GM13977 (cell line): ENCODE measurements at regions not wholly inside any gene's neighbourhood (a gene's known extent, or its start where the extent isn't known, plus 50 kb on each side); places are given as distances from the start of the nearest gene placed in this dataset.
"Not testable (repeated sequence)": the region's sequence is repeated elsewhere in the genome, so short reads cannot be mapped to it uniquely, and the experiment has no call there.

ENCODE experiments used
- DNase-seq: peaks from one replicate; pipeline ENCODE4 v3.0.0; 2012; ENCODE audit warnings: low spot score
- in situ Hi-C: fragments of 300-500 bp; cut with MboI; formaldehyde crosslinking; loops from one replicate; pipeline ENCODE4 v1.12.0; 2022; ENCODE audit warnings: low sequenced_read_pairs, low pct_unique_long_range_greater_than_20kb, mixed read lengths, inconsistent platforms; ENCODE audit not compliant: unreplicated experiment
- TF ChIP-seq, protein P1 (sequence below): IDR thresholded peaks from 2 replicates; pipeline ENCODE4 v1.5.1; 2012; ENCODE audit warnings: mild to moderate bottlenecking, control low read depth; ENCODE audit not compliant: insufficient read depth; ENCODE audit errors: extremely low read depth, missing control alignments

DNA sequence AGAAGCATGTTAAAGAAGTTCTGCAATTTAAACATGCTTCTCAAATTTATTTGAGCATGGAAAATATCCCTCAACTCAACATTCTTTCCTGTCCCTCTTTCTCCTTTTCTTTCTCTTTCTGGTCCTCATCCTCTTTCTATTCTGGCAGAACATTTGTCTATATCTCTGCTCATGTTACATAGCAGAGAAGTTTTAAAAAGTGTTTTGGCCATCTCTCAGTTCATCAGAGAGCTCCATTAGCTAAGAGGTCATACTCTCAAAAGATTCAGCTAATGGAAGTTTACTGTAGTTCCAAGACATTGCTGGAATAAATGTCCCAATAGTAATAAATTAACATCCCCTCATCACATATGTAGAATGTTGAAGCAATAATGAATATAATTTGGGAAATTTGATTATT, 53.5 kb downstream of the XCL2 start:
- TF ChIP-seq, protein P1, sequence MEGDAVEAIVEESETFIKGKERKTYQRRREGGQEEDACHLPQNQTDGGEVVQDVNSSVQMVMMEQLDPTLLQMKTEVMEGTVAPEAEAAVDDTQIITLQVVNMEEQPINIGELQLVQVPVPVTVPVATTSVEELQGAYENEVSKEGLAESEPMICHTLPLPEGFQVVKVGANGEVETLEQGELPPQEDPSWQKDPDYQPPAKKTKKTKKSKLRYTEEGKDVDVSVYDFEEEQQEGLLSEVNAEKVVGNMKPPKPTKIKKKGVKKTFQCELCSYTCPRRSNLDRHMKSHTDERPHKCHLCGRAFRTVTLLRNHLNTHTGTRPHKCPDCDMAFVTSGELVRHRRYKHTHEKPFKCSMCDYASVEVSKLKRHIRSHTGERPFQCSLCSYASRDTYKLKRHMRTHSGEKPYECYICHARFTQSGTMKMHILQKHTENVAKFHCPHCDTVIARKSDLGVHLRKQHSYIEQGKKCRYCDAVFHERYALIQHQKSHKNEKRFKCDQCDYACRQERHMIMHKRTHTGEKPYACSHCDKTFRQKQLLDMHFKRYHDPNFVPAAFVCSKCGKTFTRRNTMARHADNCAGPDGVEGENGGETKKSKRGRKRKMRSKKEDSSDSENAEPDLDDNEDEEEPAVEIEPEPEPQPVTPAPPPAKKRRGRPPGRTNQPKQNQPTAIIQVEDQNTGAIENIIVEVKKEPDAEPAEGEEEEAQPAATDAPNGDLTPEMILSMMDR, result no peak
- in situ Hi-C loops, result no loop called here
- DNase-seq, result no peak

DNA sequence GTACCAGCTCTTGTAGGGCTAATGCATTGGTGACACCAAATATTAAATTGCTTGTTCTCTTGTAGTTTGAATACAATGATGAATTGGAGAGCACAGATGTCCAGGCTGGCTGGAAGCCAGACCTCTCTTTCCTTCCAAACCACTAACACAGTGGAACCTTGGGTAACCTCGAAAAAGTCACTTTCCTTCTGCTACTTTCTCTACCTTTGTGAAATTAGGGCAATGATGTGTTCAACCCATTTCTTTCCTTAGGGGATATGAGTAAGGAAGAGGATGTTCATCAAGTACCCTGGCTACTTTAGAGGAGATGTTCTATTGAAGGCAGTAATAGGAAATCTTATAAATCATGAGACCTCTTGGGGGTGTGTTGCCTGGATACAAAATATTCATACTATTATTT, 55.7 kb downstream of the XCL2 start:
- TF ChIP-seq, protein P1, result no peak
- no peak for DNase-seq
- in situ Hi-C loops, result no loop called here

DNA sequence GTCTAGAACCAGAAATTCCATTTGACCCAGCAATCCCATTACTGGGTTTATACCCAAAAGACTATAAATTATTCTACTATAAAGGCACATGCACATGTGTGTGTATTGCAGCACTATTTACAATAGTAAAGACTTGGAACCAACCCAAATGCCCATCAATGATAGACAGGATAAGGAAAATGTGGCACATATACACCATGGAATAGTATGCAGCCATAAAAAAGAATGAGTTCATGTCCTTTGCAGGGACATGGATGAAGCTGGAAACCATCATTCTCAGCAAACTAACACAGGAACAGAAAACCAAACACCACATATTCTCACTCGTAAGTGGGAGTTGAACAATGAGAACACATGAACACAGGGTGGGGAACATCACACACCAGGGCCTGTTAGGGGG, 57.0 kb downstream of the XCL2 start:
- DNase-seq, in situ Hi-C loops: not testable (repeated sequence)

DNA sequence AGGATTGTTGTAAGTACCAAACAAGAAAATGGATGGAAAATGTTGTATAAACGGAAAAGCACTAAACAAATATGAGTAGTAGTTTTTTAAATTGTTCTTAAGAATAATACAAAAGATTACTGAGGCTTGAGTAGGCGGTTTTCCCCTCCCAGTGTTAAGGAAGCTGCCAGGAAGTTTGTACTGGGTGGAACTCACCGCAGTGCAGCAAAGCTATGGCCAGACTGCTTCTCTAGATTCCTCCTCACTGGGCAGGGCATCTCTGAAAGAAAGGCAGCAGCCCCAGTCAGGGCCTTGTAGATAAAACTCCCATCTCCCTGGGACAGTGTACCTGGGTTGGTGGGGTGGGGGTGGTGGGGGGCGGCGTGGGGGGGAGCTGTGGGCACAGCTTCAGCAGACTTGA, 58.7 kb downstream of the XCL2 start:
- TF ChIP-seq, protein P1, result no peak
- in situ Hi-C loops, result no loop called here
- no peak for DNase-seq

DNA sequence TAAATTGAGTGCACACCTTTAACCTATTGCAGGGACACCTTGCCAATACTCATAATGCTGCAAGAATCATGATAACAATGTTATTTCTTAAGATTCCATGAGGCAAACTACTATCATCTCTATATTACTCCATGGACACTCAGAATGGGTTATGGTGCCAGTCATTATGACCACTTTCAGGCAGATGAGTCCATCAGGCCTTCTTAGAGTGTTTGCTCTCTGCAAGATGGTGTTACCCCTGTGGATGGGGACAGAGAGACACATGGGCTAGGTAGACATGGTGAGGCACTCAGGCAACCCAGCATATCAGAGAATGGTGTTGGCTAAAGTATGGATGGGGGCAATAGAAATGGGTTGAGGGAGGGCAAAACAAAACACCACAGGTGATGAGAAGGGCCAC, 59.7 kb downstream of the XCL2 start:
- TF ChIP-seq, protein P1, result no peak
- in situ Hi-C loops, result no loop called here
- DNase-seq, result no peak

DNA sequence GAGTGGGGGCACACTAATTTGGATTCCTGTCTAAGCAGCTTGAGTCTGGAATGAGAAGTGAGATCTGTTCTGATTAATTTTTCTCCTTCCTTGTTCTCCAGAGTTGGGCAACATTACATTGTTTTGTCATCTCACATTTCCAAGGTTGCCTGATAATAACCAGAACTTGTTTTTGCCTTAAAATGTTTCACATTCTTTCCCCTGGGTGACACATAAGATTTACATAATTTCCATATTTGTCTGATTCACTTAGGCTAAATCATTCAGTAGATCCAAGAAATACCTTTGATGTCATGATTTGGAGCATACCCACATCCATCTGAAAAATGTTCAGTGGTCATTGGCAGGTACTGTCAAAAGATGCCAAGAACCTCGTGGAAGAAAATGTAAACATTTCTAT, 60.3 kb downstream of the XCL2 start:
- DNase-seq, result no peak
- in situ Hi-C loops, result no loop called here
- TF ChIP-seq, protein P1, result no peak

DNA sequence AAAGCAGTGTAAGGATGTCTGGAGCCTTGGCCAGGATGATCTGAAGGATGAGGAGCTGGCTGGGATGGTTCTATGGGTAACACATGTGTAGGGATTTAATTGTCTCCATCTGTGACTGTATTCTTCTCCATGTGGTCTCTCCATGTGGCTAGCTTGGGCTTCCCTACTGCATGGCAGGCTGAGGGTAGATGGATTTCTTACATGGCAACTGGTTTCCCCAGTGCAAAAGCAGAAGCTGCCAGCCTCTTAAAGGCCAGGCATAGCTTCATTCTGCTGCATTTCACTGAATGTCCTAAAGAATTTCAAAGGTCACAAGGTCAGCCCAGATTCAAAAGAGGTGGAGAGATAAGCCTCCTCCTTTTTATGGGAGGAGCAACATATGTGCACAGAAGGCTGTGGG, 61.7 kb downstream of the XCL2 start:
- in situ Hi-C loops, result no loop called here
- TF ChIP-seq, protein P1, result no peak
- no peak for DNase-seq
